HG02885 (cell line): ENCODE measurements at regions not wholly inside any gene's neighbourhood (a gene's known extent, or its start where the extent isn't known, plus 50 kb on each side); places are given as distances from the start of the nearest gene placed in this dataset.

Experiments
- ATAC-seq: cut with Tn5 transposase; IDR thresholded peaks from one replicate; pipeline ENCODE4 v1.9.1; 2021; ENCODE audit warnings: mild to moderate bottlenecking; ENCODE audit not compliant: unreplicated experiment, poor library complexity

- no peak for ATAC-seq
These were observed 50.9 kb upstream of the ANKRD10 start for GRCh38 chr13:110965755-110966134.

- peak; percentile 99 for ATAC-seq
These were observed 50.3 kb upstream of the ANKRD10 start for GRCh38 chr13:110965038-110965754.
